ENCODE measurements at regions not wholly inside any gene's neighbourhood (a gene's known extent, or its start where the extent isn't known, plus 50 kb on each side); places are given as distances from the start of the nearest gene placed in this dataset.

DNA sequence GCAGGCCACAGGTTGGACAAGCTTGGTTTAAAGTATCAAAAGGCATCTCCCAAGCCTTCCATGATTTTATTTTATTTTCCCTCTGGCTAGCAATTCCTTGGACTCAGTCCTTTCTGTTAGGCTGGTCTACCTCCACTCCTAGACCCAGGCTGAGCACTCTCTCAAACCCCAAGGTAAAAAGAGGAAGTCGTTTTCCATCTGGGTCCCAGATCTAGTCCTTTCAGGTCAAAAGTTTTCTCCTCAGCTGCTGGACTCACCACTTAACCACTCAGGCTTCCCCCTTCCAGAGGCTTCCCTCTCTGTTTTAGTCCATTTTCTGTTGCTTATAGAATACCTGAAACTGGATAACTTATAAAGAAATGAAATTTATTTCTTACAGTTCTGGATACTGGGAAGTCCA is 252.3 kb upstream of the MKLN1 start:
- 69 to 76% methylated on average over 1 of the region's 1 CpG for WGBS, 2 donors
- DNase-seq: no peak
- no peak overlapping the region for H3K4me3 ChIP-seq
- H3K36me3 ChIP-seq (ENCODE audit: low read depth, missing control alignments): no peaks in the 10 kb centered on the region
- H3K27me3 ChIP-seq: no peaks in the 10 kb centered on the region
- intact Hi-C loops (cut with DNase I; ENCODE audit: low total_unique reads): no loop called here
- peak overlapping the region in 1 of 2 donors; percentile 65 for H3K27ac ChIP-seq
- H3K4me1 ChIP-seq: peaks cover 34% of the 10 kb centered on the region
- no peaks in the 10 kb centered on the region for H3K9me3 ChIP-seq
- TF ChIP-seq, protein P1, sequence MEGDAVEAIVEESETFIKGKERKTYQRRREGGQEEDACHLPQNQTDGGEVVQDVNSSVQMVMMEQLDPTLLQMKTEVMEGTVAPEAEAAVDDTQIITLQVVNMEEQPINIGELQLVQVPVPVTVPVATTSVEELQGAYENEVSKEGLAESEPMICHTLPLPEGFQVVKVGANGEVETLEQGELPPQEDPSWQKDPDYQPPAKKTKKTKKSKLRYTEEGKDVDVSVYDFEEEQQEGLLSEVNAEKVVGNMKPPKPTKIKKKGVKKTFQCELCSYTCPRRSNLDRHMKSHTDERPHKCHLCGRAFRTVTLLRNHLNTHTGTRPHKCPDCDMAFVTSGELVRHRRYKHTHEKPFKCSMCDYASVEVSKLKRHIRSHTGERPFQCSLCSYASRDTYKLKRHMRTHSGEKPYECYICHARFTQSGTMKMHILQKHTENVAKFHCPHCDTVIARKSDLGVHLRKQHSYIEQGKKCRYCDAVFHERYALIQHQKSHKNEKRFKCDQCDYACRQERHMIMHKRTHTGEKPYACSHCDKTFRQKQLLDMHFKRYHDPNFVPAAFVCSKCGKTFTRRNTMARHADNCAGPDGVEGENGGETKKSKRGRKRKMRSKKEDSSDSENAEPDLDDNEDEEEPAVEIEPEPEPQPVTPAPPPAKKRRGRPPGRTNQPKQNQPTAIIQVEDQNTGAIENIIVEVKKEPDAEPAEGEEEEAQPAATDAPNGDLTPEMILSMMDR (IDR thresholded peaks at IDR 0.05): no peak
- no peak for TF ChIP-seq POLR2A (IDR thresholded peaks at IDR 0.05)

DNA sequence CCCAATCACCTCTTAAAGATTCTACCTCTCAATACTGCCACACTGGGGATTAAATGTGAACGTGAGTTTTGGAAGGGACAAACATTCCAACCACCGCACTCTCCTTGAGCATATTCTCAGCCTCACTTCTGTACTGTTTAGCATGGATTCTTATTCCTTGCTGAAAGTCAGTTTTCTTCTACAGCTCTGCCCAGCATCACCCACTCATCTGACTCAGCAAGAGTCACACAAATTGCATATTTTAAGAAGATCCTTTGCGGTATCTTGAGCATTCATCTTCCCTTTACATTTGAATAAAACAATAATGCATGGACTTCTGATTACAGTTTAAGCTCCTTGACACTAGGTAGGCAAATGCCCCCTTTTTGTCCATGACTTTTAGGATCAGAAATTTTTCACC is 251.6 kb upstream of the MKLN1 start:
- H3K4me1 ChIP-seq: peaks cover 34% of the 10 kb centered on the region
- H3K4me3 ChIP-seq: no peak overlapping the region
- TF ChIP-seq, protein P1 (IDR thresholded peaks at IDR 0.05): no peak
- no peak for TF ChIP-seq POLR2A (IDR thresholded peaks at IDR 0.05)
- no peak for DNase-seq
- no peaks in the 10 kb centered on the region for H3K36me3 ChIP-seq (ENCODE audit: low read depth, missing control alignments)
- WGBS, 2 donors: 69 to 74% methylated on average over 3 of the region's 3 CpGs
- intact Hi-C loops (cut with DNase I; ENCODE audit: low total_unique reads): no loop called here
- H3K27me3 ChIP-seq: no peaks in the 10 kb centered on the region
- H3K9me3 ChIP-seq: no peaks in the 10 kb centered on the region
- peak overlapping the region in 1 of 2 donors; percentile 65 for H3K27ac ChIP-seq

DNA sequence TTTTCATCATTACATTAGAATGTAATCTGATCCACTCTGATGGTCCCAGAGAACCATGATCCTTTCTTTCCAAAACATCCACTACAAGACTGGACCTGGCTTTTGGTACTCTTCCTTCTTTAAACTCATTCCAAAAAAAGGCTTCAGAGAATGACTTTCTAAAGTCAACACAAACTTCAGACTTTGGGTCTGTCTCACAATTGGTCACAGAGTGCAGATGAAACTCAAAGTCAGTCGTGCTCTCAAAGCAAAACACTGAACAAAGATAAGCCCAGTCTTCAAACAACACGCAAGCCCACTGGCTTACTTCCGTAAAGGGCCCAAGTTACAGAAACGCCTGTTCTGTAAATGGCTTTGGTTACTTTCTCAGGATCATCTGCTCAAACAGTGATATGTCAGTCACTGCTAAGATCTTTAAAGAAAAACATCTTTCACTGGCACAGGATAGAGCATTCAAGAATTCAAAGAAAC is 250.9 kb upstream of the MKLN1 start:
- H3K4me1 ChIP-seq: peaks cover 34% of the 10 kb centered on the region
- no peak overlapping the region for H3K4me3 ChIP-seq
- no peaks in the 10 kb centered on the region for H3K36me3 ChIP-seq (ENCODE audit: low read depth, missing control alignments)
- H3K9me3 ChIP-seq: no peaks in the 10 kb centered on the region
- no peak for DNase-seq
- peak overlapping the region in 1 of 2 donors; percentile 65 for H3K27ac ChIP-seq
- 41 to 46% methylated on average over 4 of the region's 4 CpGs for WGBS, 2 donors
- no peak for TF ChIP-seq POLR2A (IDR thresholded peaks at IDR 0.05)
- TF ChIP-seq, protein P1 (IDR thresholded peaks at IDR 0.05): no peak
- H3K27me3 ChIP-seq: no peaks in the 10 kb centered on the region
- intact Hi-C loops (cut with DNase I; ENCODE audit: low total_unique reads): no loop called here

DNA sequence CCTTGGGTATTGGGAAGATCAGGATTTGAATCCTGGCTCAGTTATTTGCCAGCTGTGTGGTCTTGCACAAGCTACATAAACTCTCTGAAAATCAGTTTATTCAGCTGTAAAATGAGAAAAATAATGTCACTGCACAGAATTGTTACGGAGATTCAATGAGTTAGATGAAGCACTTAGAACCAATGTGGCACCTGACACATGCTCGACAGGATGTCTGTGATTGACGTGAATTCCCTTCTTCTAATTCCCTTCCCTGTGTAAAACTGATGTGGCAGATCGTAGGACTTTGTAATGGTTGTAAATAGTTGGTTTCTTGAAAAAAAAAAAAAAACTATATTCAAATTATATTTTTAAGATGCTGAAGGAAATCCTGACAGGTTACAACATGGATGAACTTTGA is 249.9 kb upstream of the MKLN1 start:
- no peak for TF ChIP-seq POLR2A (IDR thresholded peaks at IDR 0.05)
- TF ChIP-seq, protein P1 (IDR thresholded peaks at IDR 0.05): no peak

DNA sequence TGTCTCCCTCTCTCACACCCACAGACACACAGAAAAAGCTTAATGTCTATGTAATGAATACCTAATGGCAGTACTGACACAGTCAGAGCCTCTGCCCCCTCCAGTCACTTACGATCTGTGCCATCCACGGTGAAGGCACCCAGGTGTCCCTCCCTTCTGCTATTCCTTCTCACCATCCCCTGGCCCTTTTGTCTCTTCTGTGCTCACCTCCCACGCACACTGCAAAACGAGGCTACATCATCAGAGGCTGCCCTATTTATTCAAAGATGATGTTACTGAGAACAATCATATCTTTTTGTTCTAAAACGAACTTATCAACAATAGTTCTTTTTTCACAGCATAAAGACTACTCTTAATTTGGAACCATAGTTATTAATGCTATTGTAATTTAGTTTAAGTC is 246.9 kb upstream of the MKLN1 start:
- H3K9me3 ChIP-seq: no peaks in the 10 kb centered on the region
- no peaks in the 10 kb centered on the region for H3K27me3 ChIP-seq
- peak; percentile 82 for DNase-seq
- no peaks in the 10 kb centered on the region for H3K36me3 ChIP-seq (ENCODE audit: low read depth, missing control alignments)
- H3K27ac ChIP-seq: peak overlapping the region; percentile 47 to 60
- WGBS, 2 donors: 59 to 63% methylated on average over 5 of the region's 5 CpGs
- H3K4me1 ChIP-seq: peaks cover 32% of the 10 kb centered on the region
- H3K4me3 ChIP-seq: no peak overlapping the region
- TF ChIP-seq, protein P1 (IDR thresholded peaks at IDR 0.05): no peak
- no peak for TF ChIP-seq POLR2A (IDR thresholded peaks at IDR 0.05)
- intact Hi-C loops (cut with DNase I; ENCODE audit: low total_unique reads): no loop called here

More for the DNA sequence above, 249.9 kb upstream of the MKLN1 start:
- H3K4me1 ChIP-seq: peaks cover 24% of the 10 kb centered on the region
- H3K27ac ChIP-seq: peak overlapping the region in 1 of 2 donors; percentile 65
- intact Hi-C loops (cut with DNase I; ENCODE audit: low total_unique reads): no loop called here
- DNase-seq: no peak
- no peaks in the 10 kb centered on the region for H3K27me3 ChIP-seq
- H3K36me3 ChIP-seq (ENCODE audit: low read depth, missing control alignments): no peaks in the 10 kb centered on the region
- WGBS, 2 donors: 66 to 68% methylated on average over 4 of the region's 4 CpGs
- no peaks in the 10 kb centered on the region for H3K9me3 ChIP-seq
- no peak overlapping the region for H3K4me3 ChIP-seq

Data from testis (tissue), 2 donors.